Activated CD8-positive, alpha-beta T cell treated with anti-CD3 and anti-CD28 coated beads, Interleukin-2, amount 10 ng/mL, durations not matched to agents 7 days and 5 days (primary cell): ENCODE measurements at regions not wholly inside any gene's neighbourhood (a gene's known extent, or its start where the extent isn't known, plus 50 kb on each side); places are given as distances from the start of the nearest gene placed in this dataset.
"Not testable (repeated sequence)": the region's sequence is repeated elsewhere in the genome, so short reads cannot be mapped to it uniquely, and the experiment has no call there.

Experiments used
- ATAC-seq: fragments of 150-1000 bp; cut with Tn5 transposase; one replicate; pipeline ENCODE4 v1.10.0; 2021; ENCODE audit warnings: moderate library complexity
- CTCF ChIA-PET: fragments of 350-600 bp; sonication (Branson Sonifier 250); formaldehyde crosslinking; loops from one replicate; lab custom pipeline; 2021; ENCODE audit warnings: antibody characterized with exemption; lab: Charles Lee
- POLR2A ChIA-PET: fragments of 350-600 bp; sonication (Branson Sonifier 250); formaldehyde crosslinking; loops from one replicate; lab custom pipeline; 2021; ENCODE audit warnings: antibody characterized with exemption; lab: Charles Lee
- DNase-seq: peaks from one replicate; pipeline ENCODE4 v3.0.0-alpha.2; 2020
- H3K27ac Mint-ChIP-seq: one replicate; pipeline ENCODE4 v1.8.0; 2021; ENCODE audit warnings: mild to moderate bottlenecking, mixed read lengths
- H3K27me3 Mint-ChIP-seq: one replicate; pipeline ENCODE4 v1.8.0; 2021; ENCODE audit warnings: low read depth, mixed read lengths
- H3K36me3 Mint-ChIP-seq: one replicate; pipeline ENCODE4 v1.8.0; 2021; ENCODE audit warnings: low read depth, mixed read lengths
- H3K4me1 Mint-ChIP-seq: one replicate; pipeline ENCODE4 v1.8.0; 2021; ENCODE audit warnings: low read depth, mixed read lengths
- H3K4me3 Mint-ChIP-seq: one replicate; pipeline ENCODE4 v1.8.0; 2021; ENCODE audit warnings: mild to moderate bottlenecking, mixed read lengths
- H3K9me3 Mint-ChIP-seq: one replicate; pipeline ENCODE4 v1.8.0; 2022; ENCODE audit warnings: mixed read lengths; ENCODE audit not compliant: insufficient read depth

DNA sequence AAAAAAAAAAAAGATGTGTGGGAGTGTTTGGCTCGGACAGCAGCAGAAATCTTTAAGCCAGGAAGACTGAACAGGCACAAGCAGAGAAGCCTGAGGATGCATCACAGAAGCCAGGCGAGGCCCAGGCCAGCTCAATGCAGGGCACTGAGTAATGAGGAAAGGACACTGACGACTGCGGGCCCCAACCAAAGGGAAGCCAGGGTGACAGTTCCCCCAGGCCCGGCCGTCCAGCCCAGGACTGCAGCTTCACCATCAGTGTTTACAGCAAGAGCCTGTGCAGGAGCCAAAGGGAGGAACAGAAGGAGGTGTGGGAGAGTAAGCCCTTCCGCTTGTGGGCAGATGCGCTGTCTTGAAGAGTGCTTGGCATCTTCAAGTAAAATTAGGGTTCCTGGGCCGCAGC lies 205.3 kb upstream of the SFSWAP start:
- ChIA-PET CTCF (interaction anchor here (0.6 kb wide), 1 partner anchor 13 kb away, joined by 3 read pairs; no protein-coding TSS in a partner anchor), POLR2A (no interaction called here)
- H3K27me3 Mint-ChIP-seq = peaks cover 7% of the 10 kb centered on the region
- H3K27ac Mint-ChIP-seq = no peak overlapping the region
- no peak for ATAC-seq
- H3K36me3 Mint-ChIP-seq = no peaks in the 10 kb centered on the region
- DNase-seq = no peak
- peaks cover 9% of the 10 kb centered on the region for H3K4me1 Mint-ChIP-seq
- H3K4me3 Mint-ChIP-seq = no peak overlapping the region
- H3K9me3 Mint-ChIP-seq = no peaks in the 10 kb centered on the region

GRCh38 chr12:131506426-131506825 lies 204.5 kb upstream of the SFSWAP start:
- Mint-ChIP-seq H3K27me3 (peaks cover 7% of the 10 kb centered on the region), H3K9me3 (no peaks in the 10 kb centered on the region), H3K27ac (no peak overlapping the region), H3K4me1 (peaks cover 16% of the 10 kb centered on the region), H3K36me3 (no peaks in the 10 kb centered on the region), H3K4me3 (no peak overlapping the region)
- ChIA-PET CTCF (no interaction called here), POLR2A (no interaction called here)
- no peak for ATAC-seq
- no peak for DNase-seq

DNA sequence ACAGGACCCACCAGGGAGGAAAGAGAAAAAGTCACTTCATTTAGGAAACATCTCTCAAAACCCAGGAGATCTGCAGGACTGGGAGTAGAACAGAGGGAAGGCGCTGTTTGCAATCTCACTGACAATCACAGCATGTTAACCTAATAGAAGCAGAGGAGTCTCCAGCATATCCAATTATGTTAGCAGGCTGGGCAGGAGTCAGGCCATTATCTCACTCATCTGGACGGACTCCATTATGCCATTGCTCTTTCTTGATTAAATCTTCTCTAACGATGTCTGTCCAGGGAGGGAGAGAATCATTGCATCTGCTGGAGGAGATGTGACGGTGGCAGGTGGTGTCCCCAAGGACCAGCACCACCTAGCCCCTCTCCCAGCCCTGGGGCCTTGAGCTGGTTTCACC lies 203.8 kb upstream of the SFSWAP start:
- H3K4me1 Mint-ChIP-seq = peaks cover 20% of the 10 kb centered on the region
- H3K27ac Mint-ChIP-seq = no peak overlapping the region
- H3K36me3 Mint-ChIP-seq = no peaks in the 10 kb centered on the region
- ChIA-PET CTCF (no interaction called here), POLR2A (no interaction called here)
- H3K4me3 Mint-ChIP-seq = no peak overlapping the region
- ATAC-seq (no peak), DNase-seq (no peak)
- H3K27me3 Mint-ChIP-seq = peaks cover 7% of the 10 kb centered on the region
- H3K9me3 Mint-ChIP-seq = no peaks in the 10 kb centered on the region

DNA sequence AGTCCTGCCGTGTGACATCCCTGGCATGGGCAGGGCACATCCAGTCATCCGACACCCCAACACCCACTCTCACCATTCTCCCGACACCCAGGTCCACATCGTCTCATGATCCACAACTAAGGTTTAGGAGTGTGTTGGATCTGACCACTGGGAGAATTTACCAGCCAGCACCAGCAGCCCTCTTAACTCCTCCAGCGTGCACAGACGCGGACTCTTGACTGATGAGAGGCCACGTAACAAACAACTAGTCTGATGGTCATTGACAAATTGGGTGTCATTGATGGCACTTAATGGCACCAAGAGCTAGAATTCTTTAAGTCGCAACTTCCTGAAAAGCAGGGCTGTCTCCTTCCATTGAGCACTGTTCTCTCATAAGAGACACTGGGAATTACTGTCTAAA lies 203.0 kb upstream of the SFSWAP start:
- no peaks in the 10 kb centered on the region for H3K36me3 Mint-ChIP-seq
- H3K4me1 Mint-ChIP-seq = peaks cover 24% of the 10 kb centered on the region
- no peak for DNase-seq
- ATAC-seq = no peak
- no peak overlapping the region for H3K27ac Mint-ChIP-seq
- peaks cover 7% of the 10 kb centered on the region for H3K27me3 Mint-ChIP-seq
- H3K4me3 Mint-ChIP-seq = no peak overlapping the region
- POLR2A ChIA-PET = no interaction called here
- H3K9me3 Mint-ChIP-seq = no peaks in the 10 kb centered on the region
- CTCF ChIA-PET = no interaction called here

DNA sequence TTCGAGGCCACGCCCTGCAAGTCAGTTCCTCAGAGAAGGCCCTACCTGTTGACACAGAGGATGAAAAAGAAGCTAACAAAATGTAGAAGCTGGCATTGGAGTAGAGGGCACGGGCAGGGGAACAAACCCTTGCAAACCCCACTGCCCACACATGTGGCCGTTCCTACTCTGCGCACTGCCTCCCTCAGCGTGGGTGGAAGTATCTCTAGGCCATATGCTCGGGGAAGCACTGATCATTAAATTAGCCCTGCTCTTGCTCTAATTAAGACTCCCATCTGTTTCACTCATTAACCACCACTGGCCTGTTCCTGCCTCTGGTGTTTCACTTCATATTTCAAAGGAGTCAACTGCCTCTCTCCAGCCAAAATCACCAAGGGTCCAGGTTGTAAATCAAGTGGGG lies 201.2 kb upstream of the SFSWAP start:
- DNase-seq (no peak), ATAC-seq (no peak)
- peaks cover 24% of the 10 kb centered on the region for H3K4me1 Mint-ChIP-seq
- H3K27ac Mint-ChIP-seq = no peak overlapping the region
- no peaks in the 10 kb centered on the region for H3K9me3 Mint-ChIP-seq
- H3K4me3 Mint-ChIP-seq = no peak overlapping the region
- no peaks in the 10 kb centered on the region for H3K36me3 Mint-ChIP-seq
- CTCF ChIA-PET = no interaction called here
- POLR2A ChIA-PET = no interaction called here
- peaks cover 4% of the 10 kb centered on the region for H3K27me3 Mint-ChIP-seq

GRCh38 chr12:131510431-131510830 lies 200.5 kb upstream of the SFSWAP start:
- no peak overlapping the region for H3K4me3 Mint-ChIP-seq
- POLR2A ChIA-PET = no interaction called here

GRCh38 chr12:131511391-131511802 lies 199.5 kb upstream of the SFSWAP start:
- peak overlapping the region; percentile 72 for H3K27ac Mint-ChIP-seq
- peaks cover 4% of the 10 kb centered on the region for H3K27me3 Mint-ChIP-seq
- ChIA-PET POLR2A (interaction anchor here (0.6 kb wide), 1 partner anchor 12 kb away, joined by 3 read pairs; no protein-coding TSS in a partner anchor), CTCF (interaction anchor here (1.1 kb wide), 1 partner anchor 407 kb away, joined by 4 read pairs; no protein-coding TSS in a partner anchor)
- no peak overlapping the region for H3K4me3 Mint-ChIP-seq
- ATAC-seq (peak; percentile 94), DNase-seq (peak; percentile 69)
- no peaks in the 10 kb centered on the region for H3K9me3 Mint-ChIP-seq
- H3K36me3 Mint-ChIP-seq = no peaks in the 10 kb centered on the region
- H3K4me1 Mint-ChIP-seq = peaks cover 21% of the 10 kb centered on the region

More at GRCh38 chr12:131510431-131510830, 200.5 kb upstream of the SFSWAP start:
- CTCF ChIA-PET = no interaction called here
- ATAC-seq (no peak), DNase-seq (no peak)
- H3K36me3 Mint-ChIP-seq = no peaks in the 10 kb centered on the region
- H3K4me1 Mint-ChIP-seq = peaks cover 24% of the 10 kb centered on the region
- H3K9me3 Mint-ChIP-seq = no peaks in the 10 kb centered on the region
- peaks cover 4% of the 10 kb centered on the region for H3K27me3 Mint-ChIP-seq
- no peak overlapping the region for H3K27ac Mint-ChIP-seq

- Mint-ChIP-seq H3K9me3 (no peaks in the 10 kb centered on the region), H3K27me3 (peaks cover 4% of the 10 kb centered on the region), H3K4me3 (no peak overlapping the region), H3K4me1 (peaks cover 16% of the 10 kb centered on the region), H3K36me3 (no peaks in the 10 kb centered on the region), H3K27ac (peak overlapping the region; percentile 74)
- ATAC-seq (peak; percentile 12), DNase-seq (no peak)
- ChIA-PET CTCF (interaction anchor here (1.1 kb wide), 1 partner anchor 407 kb away, joined by 4 read pairs; no protein-coding TSS in a partner anchor), POLR2A (no interaction called here)
Observed at GRCh38 chr12:131511803-131512561, 198.9 kb upstream of the SFSWAP start.

DNA sequence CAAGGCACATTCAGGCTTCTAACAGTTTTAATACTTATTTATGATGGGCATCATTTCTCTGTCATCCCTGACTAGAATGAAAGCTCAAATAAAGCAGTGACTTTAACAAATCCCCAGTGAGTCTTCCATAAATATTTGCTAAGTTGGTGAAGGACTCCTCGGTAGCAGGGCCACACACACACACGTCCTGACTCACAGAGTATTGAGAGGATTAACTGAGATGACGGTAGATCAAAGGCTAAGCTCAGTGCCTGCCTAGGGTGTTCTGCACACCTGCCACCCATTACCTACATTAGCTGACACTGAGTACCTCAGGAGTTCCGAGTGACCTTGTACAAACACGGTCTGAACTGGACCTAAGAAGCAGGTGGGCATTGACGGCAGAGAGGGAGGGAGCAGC lies 197.3 kb upstream of the SFSWAP start:
- Mint-ChIP-seq H3K9me3 (peaks cover 6% of the 10 kb centered on the region), H3K36me3 (no peaks in the 10 kb centered on the region), H3K4me3 (no peak overlapping the region), H3K27me3 (peaks cover 5% of the 10 kb centered on the region), H3K27ac (no peak overlapping the region), H3K4me1 (peaks cover 15% of the 10 kb centered on the region)
- DNase-seq = no peak
- ChIA-PET POLR2A (no interaction called here), CTCF (no interaction called here)
- no peak for ATAC-seq

DNA sequence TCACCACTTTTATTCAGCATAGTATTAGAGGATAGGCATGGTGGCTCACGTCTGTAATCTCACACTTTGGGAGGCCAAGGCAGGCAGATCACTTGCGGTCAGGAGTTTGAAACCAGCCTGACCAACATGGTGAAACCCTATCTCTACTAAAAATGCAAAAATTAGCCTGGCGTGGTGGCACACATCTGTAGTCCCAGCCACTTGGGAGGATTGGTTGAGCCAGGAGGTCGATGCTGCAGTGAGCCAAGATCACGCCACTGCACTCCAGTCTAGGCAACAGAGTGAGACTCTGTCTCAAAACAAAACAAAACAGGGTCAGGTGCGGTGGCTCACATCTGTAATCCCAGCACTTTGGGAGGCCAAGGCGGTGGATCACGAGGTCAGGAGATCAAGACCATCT lies 190.3 kb upstream of the SFSWAP start:
- POLR2A ChIA-PET, ATAC-seq, H3K27ac Mint-ChIP-seq, H3K4me1 Mint-ChIP-seq, DNase-seq, H3K9me3 Mint-ChIP-seq, CTCF ChIA-PET, H3K4me3 Mint-ChIP-seq, H3K36me3 Mint-ChIP-seq: not testable (repeated sequence)
- H3K27me3 Mint-ChIP-seq = peaks cover 14% of the 10 kb centered on the region

GRCh38 chr12:131521326-131521725 lies 189.6 kb upstream of the SFSWAP start:
- ChIA-PET POLR2A (no interaction called here), CTCF (no interaction called here)
- Mint-ChIP-seq H3K27ac (no peak overlapping the region), H3K9me3 (peaks cover 6% of the 10 kb centered on the region), H3K27me3 (peaks cover 14% of the 10 kb centered on the region), H3K36me3 (no peaks in the 10 kb centered on the region), H3K4me1 (no peaks in the 10 kb centered on the region), H3K4me3 (no peak overlapping the region)
- ATAC-seq (no peak), DNase-seq (no peak)

DNA sequence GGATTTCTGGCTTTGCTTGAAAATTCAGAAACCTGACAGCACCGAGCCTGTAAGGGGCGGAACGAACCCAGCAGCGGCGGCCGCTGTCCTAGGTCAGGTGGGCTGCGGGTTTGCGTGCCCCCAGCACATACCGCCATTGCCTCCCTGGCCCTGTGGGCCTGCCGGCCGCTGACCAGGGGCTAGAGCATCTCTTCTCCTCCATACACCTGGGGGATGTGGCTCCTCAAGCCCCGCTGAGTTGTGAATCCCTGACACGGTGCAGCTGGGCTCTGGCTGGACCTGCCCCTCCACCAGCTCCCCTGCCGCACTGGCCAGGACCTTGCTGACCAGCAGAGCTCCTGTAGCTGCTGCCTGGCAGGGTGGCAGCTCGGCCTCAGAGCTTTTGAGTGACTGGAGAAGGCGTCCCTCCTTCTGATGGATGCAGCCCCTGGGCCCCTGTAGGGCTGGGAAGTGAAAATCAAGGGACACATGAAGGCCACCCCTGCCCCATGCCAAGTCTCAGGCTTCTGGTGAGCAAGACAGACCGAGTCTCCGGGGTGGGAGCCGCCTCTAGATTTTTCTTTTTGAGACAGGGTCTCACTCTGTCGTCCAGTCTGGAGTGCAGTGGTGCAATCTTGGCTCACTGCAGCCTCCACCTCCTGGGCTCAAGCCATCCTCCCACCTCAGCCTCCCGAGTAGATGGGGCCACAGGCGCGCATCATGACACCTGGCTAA lies 184.9 kb upstream of the SFSWAP start:
- ChIA-PET POLR2A (no interaction called here), CTCF (no interaction called here)
- Mint-ChIP-seq H3K4me3 (no peak overlapping the region), H3K36me3 (no peaks in the 10 kb centered on the region), H3K27ac (no peak overlapping the region), H3K4me1 (no peaks in the 10 kb centered on the region), H3K9me3 (no peaks in the 10 kb centered on the region), H3K27me3 (no peaks in the 10 kb centered on the region)
- no peak for DNase-seq
- ATAC-seq = no peak
